Kidney glomerular epithelial cell (primary cell): ENCODE measurements at regions not wholly inside any gene's neighbourhood (a gene's known extent, or its start where the extent isn't known, plus 50 kb on each side); places are given as distances from the start of the nearest gene placed in this dataset.
"Not testable (repeated sequence)": the region's sequence is repeated elsewhere in the genome, so short reads cannot be mapped to it uniquely, and the experiment has no call there.

Experiments used
- DNase-seq: peaks from one replicate; lab custom pipeline; 2025; lab: John Stamatoyannopoulos, UW

- DNase-seq: no peak
These were observed 218.0 kb upstream of the ADGRL4 start for GRCh38 chr1:79224537-79224936.

GRCh38 chr1:79220509-79220908 is 214.0 kb upstream of the ADGRL4 start:
- no peak for DNase-seq

DNA sequence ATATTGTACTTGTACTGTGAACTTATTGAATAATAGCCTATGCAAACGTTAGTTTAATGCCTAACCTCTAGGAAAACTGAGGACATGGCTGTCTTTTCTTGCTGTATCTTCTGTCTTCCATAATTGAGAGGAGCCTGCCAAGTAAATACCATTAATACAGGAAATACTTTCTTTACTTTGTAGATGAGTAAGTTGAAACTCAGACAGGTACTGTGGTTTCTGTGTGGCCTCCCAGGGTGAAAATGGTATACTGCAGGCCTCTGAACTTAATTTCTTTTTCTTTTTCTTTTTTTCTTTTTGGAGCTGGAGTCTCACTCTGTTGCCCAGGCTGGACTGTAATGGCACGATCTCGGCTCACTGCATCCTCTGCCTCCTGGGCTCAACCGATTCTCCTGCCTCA is 208.8 kb upstream of the ADGRL4 start:
- no peak for DNase-seq

- DNase-seq: no peak
These were observed 201.3 kb upstream of the ADGRL4 start for GRCh38 chr1:79207786-79208185.

- DNase-seq: no peak
These were observed 200.8 kb upstream of the ADGRL4 start for GRCh38 chr1:79207331-79207730.

DNA sequence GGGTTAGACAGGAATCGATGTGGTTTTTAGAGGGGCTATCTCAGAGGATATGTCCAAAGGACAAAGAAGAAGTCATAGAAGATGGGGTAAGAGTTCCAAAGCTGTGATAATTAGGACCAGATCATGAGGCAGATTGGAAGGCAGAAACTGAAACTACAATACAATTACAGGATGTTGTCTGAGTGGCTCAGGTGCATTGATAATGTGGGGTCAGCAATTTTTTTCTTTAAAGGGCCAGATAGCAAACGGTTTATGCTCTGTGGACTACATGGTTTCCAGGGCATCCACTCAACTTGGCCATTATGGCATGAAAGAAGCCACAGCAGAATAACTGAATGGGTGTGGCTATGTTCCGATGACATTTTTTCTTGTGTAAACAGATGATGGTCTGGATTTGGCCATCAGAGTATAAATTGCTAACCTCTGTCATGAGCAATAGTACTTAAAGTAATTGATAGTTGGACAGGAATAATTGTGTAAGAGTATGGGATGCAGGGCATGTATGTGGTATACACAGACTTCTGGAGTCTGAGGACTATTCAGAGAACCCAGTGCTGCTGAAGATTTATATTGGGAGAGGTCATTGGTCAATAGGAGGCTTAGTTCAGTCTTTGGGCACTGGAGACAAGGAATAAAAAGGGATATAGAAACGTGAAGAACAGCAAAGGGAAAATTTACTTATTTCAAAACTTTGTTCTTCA is 198.4 kb upstream of the ADGRL4 start:
- no peak for DNase-seq

DNA sequence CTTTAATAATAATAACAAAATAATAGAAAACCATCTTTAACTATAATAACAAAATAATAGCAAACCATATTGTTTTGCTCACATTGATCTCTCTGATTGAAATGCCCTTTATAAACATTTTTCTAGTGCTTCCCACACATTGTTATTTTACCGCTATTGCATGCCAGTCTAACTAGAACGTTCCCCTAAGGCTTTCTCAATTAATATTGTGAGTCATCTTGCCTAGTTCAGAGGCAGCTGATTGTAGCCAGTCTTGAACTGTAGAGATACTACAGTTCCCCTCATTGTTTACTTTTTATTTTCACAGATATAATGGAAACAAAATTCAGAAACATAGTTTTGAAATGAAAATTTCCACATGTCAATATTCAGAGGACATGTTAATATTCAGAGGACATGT is 192.3 kb upstream of the ADGRL4 start:
- peak; percentile 7 for DNase-seq

DNA sequence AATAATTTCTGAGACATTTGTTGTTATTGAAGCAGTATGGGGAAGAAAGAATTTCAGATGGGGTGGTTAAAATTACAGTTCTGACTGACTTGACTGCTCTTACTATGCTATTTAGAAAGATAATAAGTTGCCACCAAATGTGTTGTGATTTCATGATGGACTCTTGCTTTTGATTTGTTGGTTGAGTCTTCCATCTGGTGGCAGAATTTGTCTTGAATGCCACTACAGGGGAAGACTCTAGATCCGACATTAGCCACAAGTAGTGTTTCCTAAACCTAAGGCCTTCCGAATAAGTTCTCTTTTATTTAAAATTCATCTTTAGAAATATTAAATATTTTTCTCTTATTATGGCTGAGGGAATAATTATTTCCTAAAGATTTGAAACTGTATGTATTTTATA is 190.9 kb upstream of the ADGRL4 start:
- DNase-seq: no peak

- DNase-seq: no peak
These were observed 189.7 kb upstream of the ADGRL4 start for GRCh38 chr1:79196211-79196610.

- DNase-seq: peak; percentile 42
These were observed 186.9 kb upstream of the ADGRL4 start for GRCh38 chr1:79193211-79194079.

- no peak for DNase-seq
These were observed 183.5 kb upstream of the ADGRL4 start for GRCh38 chr1:79190074-79190473.

DNA sequence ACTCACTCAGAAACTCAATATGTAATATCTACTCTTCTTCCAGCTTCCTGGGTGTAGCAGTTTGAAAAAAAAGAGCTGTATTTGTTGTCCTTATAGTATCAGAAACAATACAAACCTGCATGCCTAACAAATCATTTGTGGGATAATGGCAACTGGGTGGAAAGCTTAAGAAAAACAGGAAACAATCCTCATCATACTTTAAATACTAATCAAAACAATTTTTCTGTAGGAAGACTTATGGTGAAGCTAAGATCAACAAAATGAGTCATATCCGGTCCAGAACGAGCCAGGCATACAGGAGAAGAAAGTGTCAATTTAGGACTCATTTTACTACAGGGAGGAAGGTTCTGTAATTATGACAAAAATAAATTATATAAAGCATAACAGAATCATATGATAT is 181.8 kb upstream of the ADGRL4 start:
- DNase-seq: no peak

DNA sequence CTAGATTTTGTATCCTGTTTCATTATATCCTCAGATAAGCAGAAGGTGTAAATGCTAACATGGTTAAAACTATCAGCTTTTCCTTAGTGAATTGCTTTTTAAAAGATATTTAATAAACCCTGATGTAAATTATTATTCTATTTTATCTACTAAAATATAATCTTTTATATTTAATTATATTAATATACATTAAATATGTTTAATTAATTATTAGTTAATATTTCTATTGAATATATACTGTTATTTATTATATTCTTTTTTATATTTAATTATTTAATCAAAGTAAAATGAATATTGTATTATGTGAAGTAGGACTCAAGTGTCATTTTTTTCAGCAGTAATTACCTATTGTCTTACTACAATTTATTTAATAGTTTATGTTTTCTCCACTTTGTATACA is 179.7 kb upstream of the ADGRL4 start:
- no peak for DNase-seq

- no peak for DNase-seq
These were observed 171.3 kb upstream of the ADGRL4 start for GRCh38 chr1:79177844-79178243.

GRCh38 chr1:79161077-79161476 is 154.5 kb upstream of the ADGRL4 start:
- no peak for DNase-seq

GRCh38 chr1:79155991-79156390 is 149.5 kb upstream of the ADGRL4 start:
- DNase-seq: no peak

- no peak for DNase-seq
These were observed 144.7 kb upstream of the ADGRL4 start for GRCh38 chr1:79151006-79151796.

DNA sequence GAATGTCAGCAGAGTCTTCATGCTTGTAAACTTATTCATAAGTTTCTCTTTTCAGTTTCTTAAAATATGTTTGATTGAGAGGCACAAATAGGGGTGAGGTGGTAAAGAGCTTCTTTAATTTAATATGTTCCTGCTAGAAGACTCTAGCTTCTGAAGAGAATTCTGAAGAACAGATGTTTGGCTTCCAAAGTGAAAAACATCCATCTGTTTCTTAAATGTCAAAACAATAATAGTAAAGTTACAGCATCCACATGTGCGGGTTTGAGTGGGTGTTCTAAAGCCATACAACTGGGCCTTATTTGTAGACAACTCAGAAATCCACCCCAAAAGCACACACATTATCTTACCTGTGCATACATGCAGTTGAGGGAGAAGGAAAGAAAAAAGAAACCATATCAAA is 144.0 kb upstream of the ADGRL4 start:
- DNase-seq: no peak

DNA sequence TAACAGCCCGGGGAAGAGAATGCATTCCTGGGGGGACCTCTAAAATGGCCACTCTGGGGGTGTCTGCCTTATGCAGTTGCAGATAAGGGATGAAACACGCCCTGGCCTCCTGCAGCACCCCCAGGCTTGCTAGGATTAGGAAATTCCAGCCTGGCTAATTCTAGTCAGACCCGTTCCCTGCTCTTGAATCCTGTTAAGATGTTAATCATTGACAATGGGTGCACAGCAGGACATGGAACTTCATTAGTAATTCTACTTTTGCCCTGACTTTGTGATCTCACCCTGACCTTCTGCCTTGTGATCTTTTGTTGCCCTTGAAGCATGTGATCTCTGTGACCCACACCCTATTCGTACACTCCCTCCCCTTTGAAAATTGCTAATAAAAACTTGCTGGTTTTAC is 131.7 kb upstream of the ADGRL4 start:
- DNase-seq: not testable (repeated sequence)

GRCh38 chr1:79133774-79134364 is 127.3 kb upstream of the ADGRL4 start:
- no peak for DNase-seq

DNA sequence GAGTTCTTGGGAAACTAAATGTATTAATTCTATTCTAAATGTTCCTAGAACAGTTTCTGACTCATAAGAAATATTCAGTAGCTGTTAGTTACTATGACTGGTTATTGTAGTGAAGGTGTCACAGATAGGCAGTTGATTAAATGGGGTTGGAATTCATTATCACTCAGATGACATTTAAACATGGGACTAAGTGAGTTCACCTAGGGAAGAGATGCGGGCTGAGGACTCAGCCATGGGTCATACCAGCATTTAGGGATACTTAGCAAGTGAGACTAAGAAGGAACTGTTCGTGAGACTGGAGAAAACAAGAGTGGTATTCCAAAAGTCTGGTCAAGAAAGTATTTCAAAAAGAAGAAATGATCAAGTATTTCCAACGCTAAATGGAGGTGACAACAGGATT is 125.1 kb upstream of the ADGRL4 start:
- no peak for DNase-seq

DNA sequence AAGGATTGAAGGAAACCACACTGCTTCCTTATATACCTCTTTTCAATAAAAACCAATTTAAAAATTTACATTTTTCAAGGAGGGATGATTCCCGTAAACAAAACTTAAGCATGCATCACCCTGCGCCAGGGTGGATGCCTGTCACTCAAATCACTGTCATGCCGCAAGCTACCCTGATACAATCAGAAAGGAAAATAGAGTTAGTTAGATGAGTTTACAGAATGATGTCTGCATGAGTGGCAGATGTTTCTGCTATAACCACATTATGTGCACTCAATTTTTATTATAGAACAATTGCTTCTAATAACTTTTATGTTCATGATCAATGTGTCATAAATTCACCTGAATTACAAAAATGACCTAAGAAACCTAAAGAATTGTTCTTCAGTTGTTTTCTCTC is 123.4 kb upstream of the ADGRL4 start:
- DNase-seq: no peak
